ENCODE measurements at regions not wholly inside any gene's neighbourhood (a gene's known extent, or its start where the extent isn't known, plus 50 kb on each side); places are given as distances from the start of the nearest gene placed in this dataset.

GRCh38 chr5:58156361-58156760, 303.5 kb downstream of the PLK2 start:
- H3K27me3 ChIP-seq (ENCODE audit: insufficient read depth, poor library complexity, severe bottlenecking): no peaks in the 10 kb centered on the region
- no peak overlapping the region for H3K4me3 ChIP-seq (replicated peaks; ENCODE audit: insufficient read depth, low read length)
- TF ChIP-seq GABPA (IDR thresholded peaks at IDR 0.05; ENCODE audit: low read depth) (no peak), CTCF (IDR thresholded peaks at IDR 0.05; ENCODE audit: insufficient read depth, low read length) (no peak), POLR2AphosphoS5 (IDR thresholded peaks at IDR 0.05; ENCODE audit: low read depth) (no peak), REST (IDR thresholded peaks at IDR 0.05; ENCODE audit: insufficient replicate concordance, low read depth) (no peak)
- no peak overlapping the region for H3K27ac ChIP-seq (replicated peaks)
- DNase-seq (ENCODE audit: low read depth in 1 of 2, low spot score in 1 of 2): no peak

- DNase-seq (ENCODE audit: low read depth in 1 of 2, low spot score in 1 of 2): no peak
- no peak for TF ChIP-seq POLR2AphosphoS5 (IDR thresholded peaks at IDR 0.05; ENCODE audit: low read depth)
- TF ChIP-seq GABPA (IDR thresholded peaks at IDR 0.05; ENCODE audit: low read depth): no peak
- TF ChIP-seq CTCF (IDR thresholded peaks at IDR 0.05; ENCODE audit: insufficient read depth, low read length): no peak
- TF ChIP-seq REST (IDR thresholded peaks at IDR 0.05; ENCODE audit: insufficient replicate concordance, low read depth): no peak
- TF ChIP-seq SPI1 (IDR thresholded peaks at IDR 0.05; ENCODE audit: borderline replicate concordance, low read depth): no peak
- no peaks in the 10 kb centered on the region for H3K27me3 ChIP-seq (ENCODE audit: insufficient read depth, poor library complexity, severe bottlenecking)
- no peak overlapping the region for H3K27ac ChIP-seq (replicated peaks)
- no peak overlapping the region for H3K4me3 ChIP-seq (replicated peaks; ENCODE audit: insufficient read depth, low read length)
Measured at GRCh38 chr5:58153255-58153654, 306.6 kb downstream of the PLK2 start.

GRCh38 chr5:58151414-58151813, 308.5 kb downstream of the PLK2 start:
- Histone ChIP-seq H3K27me3 (ENCODE audit: insufficient read depth, poor library complexity, severe bottlenecking) (no peaks in the 10 kb centered on the region), H3K4me3 (replicated peaks; ENCODE audit: insufficient read depth, low read length) (no peak overlapping the region), H3K27ac (replicated peaks) (no peak overlapping the region)
- TF ChIP-seq SPI1 (IDR thresholded peaks at IDR 0.05; ENCODE audit: borderline replicate concordance, low read depth) (no peak), GABPA (IDR thresholded peaks at IDR 0.05; ENCODE audit: low read depth) (no peak), POLR2AphosphoS5 (IDR thresholded peaks at IDR 0.05; ENCODE audit: low read depth) (no peak), CTCF (IDR thresholded peaks at IDR 0.05; ENCODE audit: insufficient read depth, low read length) (no peak), REST (IDR thresholded peaks at IDR 0.05; ENCODE audit: insufficient replicate concordance, low read depth) (no peak)
- no peak for DNase-seq (ENCODE audit: low read depth in 1 of 2, low spot score in 1 of 2)
